Osteoblast (primary cell): ENCODE measurements at regions not wholly inside any gene's neighbourhood (a gene's known extent, or its start where the extent isn't known, plus 50 kb on each side); places are given as distances from the start of the nearest gene placed in this dataset.
A peak's percentile ranks its signal among the peaks of the same experiment; 100 is the strongest.

Experiments
- DNase-seq: peaks from one replicate; pipeline ENCODE4 v3.0.0; 2011; ENCODE audit warnings: low spot score, mixed read lengths; ENCODE audit not compliant: insufficient read length; ENCODE audit errors: missing footprints
- H2AFZ ChIP-seq: 2 replicates; pipeline ENCODE4 v1.6.0; 2011; ENCODE audit warnings: mild to moderate bottlenecking, low read length
- H3K27ac ChIP-seq: 2 replicates; pipeline ENCODE4 v1.5.1; 2011; ENCODE audit warnings: mild to moderate bottlenecking, low read depth, low read length, moderate library complexity
- H3K27me3 ChIP-seq: 2 replicates; pipeline ENCODE4 v1.6.0; 2012; ENCODE audit warnings: mild to moderate bottlenecking, control low read depth, inconsistent platforms, low read length, moderate library complexity; ENCODE audit not compliant: insufficient read depth
- H3K36me3 ChIP-seq: 2 replicates; pipeline ENCODE4 v1.5.1; 2011; ENCODE audit warnings: mild to moderate bottlenecking, low read length, control low read depth, moderate library complexity; ENCODE audit not compliant: insufficient read depth
- H3K4me1 ChIP-seq: 2 replicates; pipeline ENCODE4 v1.5.1; 2011; ENCODE audit warnings: mild to moderate bottlenecking, low read length, control low read depth, moderate library complexity; ENCODE audit not compliant: insufficient read depth
- H3K4me2 ChIP-seq: 2 replicates; pipeline ENCODE4 v1.6.0; 2011; ENCODE audit warnings: mild to moderate bottlenecking, low read length; ENCODE audit not compliant: insufficient read depth
- H3K4me3 ChIP-seq: fragments of 200-600 bp; sonication (generic); 3 replicates; pipeline ENCODE4 v1.5.1; 2012; ENCODE audit warnings: mild to moderate bottlenecking, low read length, inconsistent platforms; ENCODE audit not compliant: insufficient read depth
- H3K79me2 ChIP-seq: 2 replicates; pipeline ENCODE4 v1.6.0; 2012; ENCODE audit warnings: mild to moderate bottlenecking, low read length, control low read depth, inconsistent platforms; ENCODE audit not compliant: insufficient read depth
- H3K9me3 ChIP-seq: 2 replicates; pipeline ENCODE4 v1.5.1; 2011; ENCODE audit warnings: low read depth, low read length, control low read depth
- H4K20me1 ChIP-seq: 2 replicates; pipeline ENCODE4 v1.6.0; 2012; ENCODE audit warnings: mild to moderate bottlenecking, low read length, control low read depth; ENCODE audit not compliant: insufficient read depth
- TF ChIP-seq, protein P1 (sequence below): IDR thresholded peaks from 2 replicates; pipeline ENCODE4 v1.5.1; 2011; ENCODE audit warnings: mild to moderate bottlenecking, low read depth, low read length, moderate library complexity; ENCODE audit errors: extremely low read depth

DNA sequence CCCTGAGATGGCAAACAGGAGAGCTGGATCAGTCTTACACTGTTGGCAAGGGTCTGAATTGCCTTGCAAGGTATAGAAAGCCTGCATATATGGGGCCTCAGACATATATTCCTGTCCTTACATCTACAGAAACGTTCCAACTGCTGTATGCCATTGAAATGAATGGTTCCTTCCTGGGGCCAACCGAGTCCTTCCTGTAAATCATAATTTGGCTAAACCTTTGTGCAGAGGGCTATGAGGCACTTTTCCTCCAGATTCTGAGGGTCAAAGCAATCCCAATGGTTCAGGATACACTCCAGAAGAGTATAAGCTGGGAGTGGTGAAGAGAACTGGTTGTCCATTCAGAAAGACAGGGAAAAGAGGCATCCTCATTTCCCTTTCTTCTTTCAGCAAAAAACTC is 190.5 kb downstream of the PTPRC start:
- H3K79me2 ChIP-seq = no peaks in the 10 kb centered on the region
- DNase-seq = no peak
- H3K36me3 ChIP-seq = no peaks in the 10 kb centered on the region
- H3K27ac ChIP-seq = no peak overlapping the region
- H3K4me2 ChIP-seq = no peak overlapping the region
- no peak overlapping the region for H2AFZ ChIP-seq
- TF ChIP-seq, protein P1, sequence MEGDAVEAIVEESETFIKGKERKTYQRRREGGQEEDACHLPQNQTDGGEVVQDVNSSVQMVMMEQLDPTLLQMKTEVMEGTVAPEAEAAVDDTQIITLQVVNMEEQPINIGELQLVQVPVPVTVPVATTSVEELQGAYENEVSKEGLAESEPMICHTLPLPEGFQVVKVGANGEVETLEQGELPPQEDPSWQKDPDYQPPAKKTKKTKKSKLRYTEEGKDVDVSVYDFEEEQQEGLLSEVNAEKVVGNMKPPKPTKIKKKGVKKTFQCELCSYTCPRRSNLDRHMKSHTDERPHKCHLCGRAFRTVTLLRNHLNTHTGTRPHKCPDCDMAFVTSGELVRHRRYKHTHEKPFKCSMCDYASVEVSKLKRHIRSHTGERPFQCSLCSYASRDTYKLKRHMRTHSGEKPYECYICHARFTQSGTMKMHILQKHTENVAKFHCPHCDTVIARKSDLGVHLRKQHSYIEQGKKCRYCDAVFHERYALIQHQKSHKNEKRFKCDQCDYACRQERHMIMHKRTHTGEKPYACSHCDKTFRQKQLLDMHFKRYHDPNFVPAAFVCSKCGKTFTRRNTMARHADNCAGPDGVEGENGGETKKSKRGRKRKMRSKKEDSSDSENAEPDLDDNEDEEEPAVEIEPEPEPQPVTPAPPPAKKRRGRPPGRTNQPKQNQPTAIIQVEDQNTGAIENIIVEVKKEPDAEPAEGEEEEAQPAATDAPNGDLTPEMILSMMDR = no peak
- H4K20me1 ChIP-seq = no peaks in the 10 kb centered on the region
- H3K27me3 ChIP-seq = no peaks in the 10 kb centered on the region
- H3K4me3 ChIP-seq = no peak overlapping the region
- no peaks in the 10 kb centered on the region for H3K9me3 ChIP-seq
- no peaks in the 10 kb centered on the region for H3K4me1 ChIP-seq

DNA sequence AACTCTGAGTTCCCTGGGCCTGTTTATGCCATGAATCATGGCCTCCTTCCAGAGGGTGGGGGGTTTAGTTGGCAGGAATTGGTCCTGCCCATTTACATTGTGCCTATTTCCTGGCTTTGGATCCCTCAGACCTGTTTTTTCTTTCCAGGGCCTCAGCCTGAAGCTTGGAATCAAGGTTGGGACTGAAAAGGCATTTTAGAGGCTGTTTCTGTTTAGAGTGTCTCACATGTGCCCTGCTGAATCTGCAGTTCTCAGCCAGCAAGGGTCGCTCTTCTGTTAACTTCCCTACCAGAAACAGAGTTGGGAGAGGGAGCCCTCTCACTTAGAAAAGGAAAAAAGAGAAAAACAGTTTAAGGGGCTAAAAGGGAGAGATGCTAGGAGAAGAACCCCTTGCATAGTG is 191.1 kb downstream of the PTPRC start:
- Histone ChIP-seq H3K36me3 (no peaks in the 10 kb centered on the region), H3K4me3 (no peak overlapping the region), H3K79me2 (no peaks in the 10 kb centered on the region), H3K4me1 (no peaks in the 10 kb centered on the region), H4K20me1 (no peaks in the 10 kb centered on the region), H3K9me3 (no peaks in the 10 kb centered on the region), H3K27me3 (no peaks in the 10 kb centered on the region), H2AFZ (no peak overlapping the region), H3K4me2 (no peak overlapping the region), H3K27ac (no peak overlapping the region)
- no peak for DNase-seq
- TF ChIP-seq, protein P1 = peak; percentile 36

DNA sequence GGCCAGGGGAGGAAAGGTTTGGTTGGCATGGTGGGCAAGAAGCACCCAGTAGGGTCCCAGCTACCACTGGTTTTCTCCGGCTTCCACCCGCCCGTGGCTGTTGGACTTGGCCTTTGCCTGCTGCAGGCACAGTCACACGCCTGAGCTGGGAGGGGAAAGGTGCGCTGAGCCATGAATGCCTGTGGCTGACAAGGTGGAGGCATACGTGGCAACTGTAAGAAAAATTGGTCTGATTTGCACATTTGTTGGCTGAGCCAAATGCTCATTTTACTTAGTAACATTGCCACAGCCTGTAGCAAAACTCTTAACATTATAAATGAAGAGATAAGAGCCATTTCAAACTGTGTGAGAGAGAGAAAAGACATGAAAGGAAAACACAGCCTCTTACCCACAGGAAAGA is 191.6 kb downstream of the PTPRC start:
- no peak overlapping the region for H3K4me2 ChIP-seq
- no peak overlapping the region for H3K27ac ChIP-seq
- TF ChIP-seq, protein P1 = no peak
- no peaks in the 10 kb centered on the region for H3K4me1 ChIP-seq
- no peaks in the 10 kb centered on the region for H3K9me3 ChIP-seq
- H4K20me1 ChIP-seq = no peaks in the 10 kb centered on the region
- H3K4me3 ChIP-seq = no peak overlapping the region
- no peaks in the 10 kb centered on the region for H3K79me2 ChIP-seq
- H2AFZ ChIP-seq = no peak overlapping the region
- no peak for DNase-seq
- H3K36me3 ChIP-seq = no peaks in the 10 kb centered on the region
- no peaks in the 10 kb centered on the region for H3K27me3 ChIP-seq

DNA sequence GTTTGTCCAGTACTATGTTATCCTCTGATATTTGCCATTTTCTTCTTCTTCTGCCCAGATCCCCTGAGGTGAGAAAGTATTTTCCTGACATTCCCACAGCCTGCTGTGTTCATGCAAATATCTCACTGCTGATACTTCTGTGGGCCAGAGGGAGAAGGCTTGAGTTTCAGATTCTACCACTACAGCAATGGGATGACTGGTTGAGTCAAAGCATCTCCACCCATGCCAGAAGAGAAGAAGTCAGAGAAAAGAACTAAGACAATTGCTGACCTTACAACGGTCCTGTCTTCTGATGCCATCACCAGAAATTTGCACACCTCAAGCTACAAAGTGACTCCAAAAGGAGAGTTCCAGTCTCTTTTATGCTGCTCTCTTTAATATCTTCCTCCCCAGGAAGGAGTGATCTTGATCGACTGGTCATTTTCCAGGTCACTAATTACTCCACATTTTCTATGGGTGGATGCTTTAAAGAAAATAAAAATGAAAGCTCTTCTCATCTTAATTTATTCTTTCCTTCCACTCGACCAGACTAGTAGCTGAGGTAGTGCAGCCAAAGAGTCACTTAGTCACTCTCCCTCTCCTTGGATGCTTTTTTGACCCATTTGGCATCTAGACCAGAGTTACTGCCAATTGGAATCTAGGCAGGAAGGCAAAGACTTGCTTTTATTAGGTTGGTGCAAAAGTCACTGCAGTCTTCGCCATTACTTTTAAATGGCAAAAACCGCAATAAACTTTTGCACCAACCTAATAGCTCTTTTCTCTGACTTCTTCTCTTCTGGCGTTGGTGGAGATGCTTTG is 195.1 kb downstream of the PTPRC start:
- Histone ChIP-seq H2AFZ (no peak overlapping the region), H3K9me3 (no peaks in the 10 kb centered on the region), H3K4me2 (no peak overlapping the region), H3K79me2 (no peaks in the 10 kb centered on the region), H3K4me1 (no peaks in the 10 kb centered on the region), H4K20me1 (no peaks in the 10 kb centered on the region), H3K4me3 (no peak overlapping the region), H3K36me3 (no peaks in the 10 kb centered on the region), H3K27me3 (no peaks in the 10 kb centered on the region), H3K27ac (no peak overlapping the region)
- TF ChIP-seq, protein P1 = no peak
- DNase-seq = peak; percentile 19
